ENCODE measurements at regions not wholly inside any gene's neighbourhood (a gene's known extent, or its start where the extent isn't known, plus 50 kb on each side); places are given as distances from the start of the nearest gene placed in this dataset.

DNA sequence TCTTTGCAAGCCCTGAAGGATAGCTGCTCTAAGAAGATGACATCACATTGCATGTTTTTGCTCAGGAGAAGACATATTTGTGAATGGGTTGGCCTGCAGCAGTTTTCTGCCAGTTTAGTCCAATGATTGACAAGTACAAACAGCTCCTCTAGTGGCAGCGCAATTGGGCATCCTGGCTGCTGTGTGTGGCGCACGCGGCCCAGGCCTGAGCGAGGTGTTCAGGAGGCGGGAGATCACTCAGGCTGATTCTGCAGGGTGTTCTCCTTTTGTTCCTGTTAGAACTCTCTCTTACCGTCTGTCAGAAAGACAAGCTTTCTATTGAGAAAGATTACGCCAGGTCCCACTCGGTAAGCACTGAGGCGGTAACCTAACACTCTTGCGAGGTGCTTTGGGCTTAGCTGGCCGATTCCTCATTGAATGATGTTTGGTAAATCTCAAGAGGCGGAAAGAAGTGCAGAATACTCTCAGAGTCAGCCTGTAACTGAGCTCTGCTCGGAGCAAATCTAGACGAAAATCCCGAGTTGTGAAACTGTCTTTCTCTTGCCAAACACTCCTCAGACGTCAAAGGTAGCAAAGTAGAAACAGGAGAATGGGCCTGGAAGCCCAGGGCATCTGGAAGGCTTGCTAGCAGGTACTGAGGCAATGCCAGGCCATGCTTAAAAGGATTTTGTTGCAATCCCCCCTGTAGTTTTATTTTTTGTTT is 219.2 kb upstream of the BMPER start:
- Histone ChIP-seq H3K27me3 (ENCODE audit: control insufficient read depth, insufficient read depth, low read length) (no peaks in the 10 kb centered on the region), H3K9me3 (ENCODE audit: control insufficient read depth, insufficient read depth, low read depth, low read length) (no peaks in the 10 kb centered on the region), H3K4me3 (ENCODE audit: low read depth in 2 of 2, low read length in 2 of 2) (no peak overlapping the region), H3K36me3 (ENCODE audit: control insufficient read depth, insufficient read depth, low read length) (no peaks in the 10 kb centered on the region), H3K27ac (ENCODE audit: low read length) (no peak overlapping the region), H3K4me1 (ENCODE audit: control insufficient read depth, insufficient read depth, low read length) (no peaks in the 10 kb centered on the region)
- ChIA-PET CTCF (no interaction called here), POLR2A (no interaction called here)
- no peak for DNase-seq (ENCODE audit: low read depth, low spot score)
- intact Hi-C loops (cut with micrococcal nuclease; ENCODE audit: unreplicated experiment) = no loop called here
- no peak for ATAC-seq
- in situ Hi-C loops (cut with HindIII; ENCODE audit: low pct_unique_long_range_greater_than_20kb, low sequenced_read_pairs) = no loop called here
- TF ChIP-seq, protein P1, sequence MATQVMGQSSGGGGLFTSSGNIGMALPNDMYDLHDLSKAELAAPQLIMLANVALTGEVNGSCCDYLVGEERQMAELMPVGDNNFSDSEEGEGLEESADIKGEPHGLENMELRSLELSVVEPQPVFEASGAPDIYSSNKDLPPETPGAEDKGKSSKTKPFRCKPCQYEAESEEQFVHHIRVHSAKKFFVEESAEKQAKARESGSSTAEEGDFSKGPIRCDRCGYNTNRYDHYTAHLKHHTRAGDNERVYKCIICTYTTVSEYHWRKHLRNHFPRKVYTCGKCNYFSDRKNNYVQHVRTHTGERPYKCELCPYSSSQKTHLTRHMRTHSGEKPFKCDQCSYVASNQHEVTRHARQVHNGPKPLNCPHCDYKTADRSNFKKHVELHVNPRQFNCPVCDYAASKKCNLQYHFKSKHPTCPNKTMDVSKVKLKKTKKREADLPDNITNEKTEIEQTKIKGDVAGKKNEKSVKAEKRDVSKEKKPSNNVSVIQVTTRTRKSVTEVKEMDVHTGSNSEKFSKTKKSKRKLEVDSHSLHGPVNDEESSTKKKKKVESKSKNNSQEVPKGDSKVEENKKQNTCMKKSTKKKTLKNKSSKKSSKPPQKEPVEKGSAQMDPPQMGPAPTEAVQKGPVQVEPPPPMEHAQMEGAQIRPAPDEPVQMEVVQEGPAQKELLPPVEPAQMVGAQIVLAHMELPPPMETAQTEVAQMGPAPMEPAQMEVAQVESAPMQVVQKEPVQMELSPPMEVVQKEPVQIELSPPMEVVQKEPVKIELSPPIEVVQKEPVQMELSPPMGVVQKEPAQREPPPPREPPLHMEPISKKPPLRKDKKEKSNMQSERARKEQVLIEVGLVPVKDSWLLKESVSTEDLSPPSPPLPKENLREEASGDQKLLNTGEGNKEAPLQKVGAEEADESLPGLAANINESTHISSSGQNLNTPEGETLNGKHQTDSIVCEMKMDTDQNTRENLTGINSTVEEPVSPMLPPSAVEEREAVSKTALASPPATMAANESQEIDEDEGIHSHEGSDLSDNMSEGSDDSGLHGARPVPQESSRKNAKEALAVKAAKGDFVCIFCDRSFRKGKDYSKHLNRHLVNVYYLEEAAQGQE (IDR thresholded peaks at IDR 0.05; ENCODE audit: insufficient read depth in 1 of 2, low read depth in 2 of 2, low read length in 1 of 2) = no peak
- TF ChIP-seq SIN3A (IDR thresholded peaks at IDR 0.05; ENCODE audit: borderline replicate concordance, insufficient read depth, low read depth, low read length) (no peak), POLR2AphosphoS5 (IDR thresholded peaks at IDR 0.05; ENCODE audit: low read depth, low read length) (no peak), TCF7L2 (IDR thresholded peaks at IDR 0.05; ENCODE audit: low read depth, low read length) (no peak)
- TF ChIP-seq, protein P2, sequence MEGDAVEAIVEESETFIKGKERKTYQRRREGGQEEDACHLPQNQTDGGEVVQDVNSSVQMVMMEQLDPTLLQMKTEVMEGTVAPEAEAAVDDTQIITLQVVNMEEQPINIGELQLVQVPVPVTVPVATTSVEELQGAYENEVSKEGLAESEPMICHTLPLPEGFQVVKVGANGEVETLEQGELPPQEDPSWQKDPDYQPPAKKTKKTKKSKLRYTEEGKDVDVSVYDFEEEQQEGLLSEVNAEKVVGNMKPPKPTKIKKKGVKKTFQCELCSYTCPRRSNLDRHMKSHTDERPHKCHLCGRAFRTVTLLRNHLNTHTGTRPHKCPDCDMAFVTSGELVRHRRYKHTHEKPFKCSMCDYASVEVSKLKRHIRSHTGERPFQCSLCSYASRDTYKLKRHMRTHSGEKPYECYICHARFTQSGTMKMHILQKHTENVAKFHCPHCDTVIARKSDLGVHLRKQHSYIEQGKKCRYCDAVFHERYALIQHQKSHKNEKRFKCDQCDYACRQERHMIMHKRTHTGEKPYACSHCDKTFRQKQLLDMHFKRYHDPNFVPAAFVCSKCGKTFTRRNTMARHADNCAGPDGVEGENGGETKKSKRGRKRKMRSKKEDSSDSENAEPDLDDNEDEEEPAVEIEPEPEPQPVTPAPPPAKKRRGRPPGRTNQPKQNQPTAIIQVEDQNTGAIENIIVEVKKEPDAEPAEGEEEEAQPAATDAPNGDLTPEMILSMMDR (IDR thresholded peaks at IDR 0.05) = no peak; the same call in 1 of the 2 replicates
- BruUV-seq (replicated peaks) = no TSS peak

DNA sequence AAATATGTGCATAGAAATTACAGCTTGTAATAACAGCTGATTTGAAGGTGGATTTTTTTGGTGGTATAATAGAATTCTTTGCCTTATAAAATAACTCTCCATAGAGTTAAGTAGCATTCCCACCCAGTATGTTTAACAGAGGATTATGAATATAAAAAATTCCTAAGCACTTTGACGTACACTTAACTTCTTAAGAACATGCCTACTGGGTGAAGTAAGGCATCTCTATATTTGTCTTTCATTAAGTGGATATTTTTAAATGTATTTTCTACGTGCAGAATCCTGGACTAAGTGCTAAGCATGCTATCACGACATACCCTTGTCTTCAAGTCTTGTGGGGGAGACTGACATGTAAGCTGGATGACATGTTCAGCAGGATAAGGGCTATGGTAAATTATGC is 217.7 kb upstream of the BMPER start:
- ChIA-PET POLR2A (no interaction called here), CTCF (no interaction called here)
- no peaks in the 10 kb centered on the region for H3K27me3 ChIP-seq (ENCODE audit: control insufficient read depth, insufficient read depth, low read length)
- ATAC-seq (no peak), DNase-seq (ENCODE audit: low read depth, low spot score) (no peak)
- no peak overlapping the region for H3K27ac ChIP-seq (ENCODE audit: low read length)
- in situ Hi-C loops (cut with HindIII; ENCODE audit: low pct_unique_long_range_greater_than_20kb, low sequenced_read_pairs) (no loop called here), intact Hi-C loops (cut with micrococcal nuclease; ENCODE audit: unreplicated experiment) (no loop called here)
- no peak overlapping the region for H3K4me3 ChIP-seq (ENCODE audit: low read depth in 2 of 2, low read length in 2 of 2)
- TF ChIP-seq SIN3A (IDR thresholded peaks at IDR 0.05; ENCODE audit: borderline replicate concordance, insufficient read depth, low read depth, low read length) (no peak), POLR2AphosphoS5 (IDR thresholded peaks at IDR 0.05; ENCODE audit: low read depth, low read length) (no peak)
- no peaks in the 10 kb centered on the region for H3K36me3 ChIP-seq (ENCODE audit: control insufficient read depth, insufficient read depth, low read length)
- no peaks in the 10 kb centered on the region for H3K4me1 ChIP-seq (ENCODE audit: control insufficient read depth, insufficient read depth, low read length)
- H3K9me3 ChIP-seq (ENCODE audit: control insufficient read depth, insufficient read depth, low read depth, low read length) = no peaks in the 10 kb centered on the region
- no TSS peak for BruUV-seq (replicated peaks)

DNA sequence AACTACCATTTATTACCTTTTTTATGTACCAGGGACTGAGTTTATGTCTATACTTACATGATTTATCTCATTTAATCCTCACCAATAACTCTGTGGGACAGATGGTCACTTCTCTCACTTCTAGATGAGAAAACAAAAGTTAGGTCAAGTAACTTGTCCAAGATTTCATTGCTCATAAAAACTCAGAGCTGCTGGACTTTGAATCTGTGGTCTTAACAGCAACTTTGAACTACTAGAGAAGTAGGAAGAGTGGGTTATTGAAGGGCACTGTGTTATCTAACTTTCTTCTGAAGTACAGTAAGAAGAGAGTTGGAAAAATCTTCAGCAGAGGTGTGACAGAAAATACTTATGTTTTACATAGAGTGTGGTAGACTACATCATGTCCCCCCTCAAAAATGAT is 214.2 kb upstream of the BMPER start:
- no TSS peak for BruUV-seq (replicated peaks)
- in situ Hi-C loops (cut with HindIII; ENCODE audit: low pct_unique_long_range_greater_than_20kb, low sequenced_read_pairs) = no loop called here
- Histone ChIP-seq H3K4me1 (ENCODE audit: control insufficient read depth, insufficient read depth, low read length) (no peaks in the 10 kb centered on the region), H3K27ac (ENCODE audit: low read length) (no peak overlapping the region), H3K4me3 (ENCODE audit: low read depth in 2 of 2, low read length in 2 of 2) (no peak overlapping the region), H3K36me3 (ENCODE audit: control insufficient read depth, insufficient read depth, low read length) (no peaks in the 10 kb centered on the region), H3K9me3 (ENCODE audit: control insufficient read depth, insufficient read depth, low read depth, low read length) (no peaks in the 10 kb centered on the region), H3K27me3 (ENCODE audit: control insufficient read depth, insufficient read depth, low read length) (no peaks in the 10 kb centered on the region)
- CTCF ChIA-PET = no interaction called here
- no peak for ATAC-seq
- TF ChIP-seq, protein P1 (IDR thresholded peaks at IDR 0.05; ENCODE audit: insufficient read depth in 1 of 2, low read depth in 2 of 2, low read length in 1 of 2) = no peak
- intact Hi-C loops (cut with micrococcal nuclease; ENCODE audit: unreplicated experiment) = no loop called here
- DNase-seq (ENCODE audit: low read depth, low spot score) = no peak
- POLR2A ChIA-PET = no interaction called here
